Head of caudate nucleus (tissue), 42 donors: ENCODE measurements at regions not wholly inside any gene's neighbourhood (a gene's known extent, or its start where the extent isn't known, plus 50 kb on each side); places are given as distances from the start of the nearest gene placed in this dataset.
A peak's percentile ranks its signal among the peaks of the same experiment; 100 is the strongest.
"Not testable (repeated sequence)": the region's sequence is repeated elsewhere in the genome, so short reads cannot be mapped to it uniquely, and the experiment has no call there.

Experiments used
- DNase-seq, 42 donors: peaks; one replicate each; pipeline versions ENCODE4 v3.0.0 to v3.0.0-alpha.2; 2020 to 2021; ENCODE audit warnings: mixed read lengths in 7 of 42
- intact Hi-C: fragments of 100-400 bp; cut with DNase I; formaldehyde crosslinking; loops from one replicate; pipeline ENCODE4 v1.15.0; 2022

GRCh38 chr5:142259758-142260157 lies 65.1 kb downstream of the SPRY4 start:
- intact Hi-C loops, result no loop called here
- DNase-seq, result no peak

DNA sequence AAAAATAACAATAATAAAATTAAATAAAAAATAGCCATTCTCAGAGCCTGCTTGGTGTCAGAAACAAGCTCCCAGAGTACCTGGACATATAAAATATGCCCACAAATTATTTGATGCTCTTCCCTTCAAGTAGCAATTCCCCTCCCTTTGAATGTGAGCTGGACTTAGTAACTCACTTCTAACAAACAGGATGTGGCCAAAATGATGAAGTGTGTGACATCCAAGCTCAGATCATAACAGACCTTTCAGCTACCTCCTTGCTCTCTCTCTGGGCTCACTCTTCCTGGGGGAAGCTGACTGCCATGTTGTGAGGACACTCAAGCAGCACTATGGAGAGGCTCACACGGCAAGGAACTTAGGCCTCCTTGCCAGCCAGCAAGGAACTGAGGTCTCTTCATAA lies 69.0 kb downstream of the SPRY4 start:
- no peak for DNase-seq
- intact Hi-C loops, result no loop called here

DNA sequence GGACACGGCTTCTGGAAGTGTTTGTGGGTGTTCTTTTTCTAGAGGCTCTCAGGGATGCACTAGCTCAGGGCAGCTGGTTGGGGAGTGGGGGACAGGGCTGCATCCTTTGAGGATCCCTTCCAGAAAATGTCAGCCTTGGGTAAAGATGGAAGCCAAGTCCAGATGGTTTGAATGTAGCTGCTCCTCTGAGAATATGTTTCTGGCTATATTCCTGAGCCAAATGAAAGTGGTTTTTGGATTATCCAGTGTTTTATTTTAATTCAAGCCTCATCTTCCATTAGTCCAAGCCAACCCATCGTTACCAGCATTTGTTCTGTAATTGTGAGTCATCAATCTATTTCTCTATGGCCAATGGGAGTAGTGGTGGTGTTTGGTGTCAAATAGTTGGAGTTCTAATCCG lies 70.4 kb downstream of the SPRY4 start:
- intact Hi-C loops, result no loop called here
- no peak for DNase-seq

- no peak for DNase-seq
- intact Hi-C loops, result no loop called here
These were observed 70.9 kb downstream of the SPRY4 start for GRCh38 chr5:142253938-142254337.

- no peak for DNase-seq
- intact Hi-C loops, result no loop called here
These were observed 74.7 kb downstream of the SPRY4 start for GRCh38 chr5:142250119-142250518.

GRCh38 chr5:142248853-142249462 lies 75.9 kb downstream of the SPRY4 start:
- peak in 1 of 42 donors; percentile 2 for DNase-seq
- intact Hi-C loops, result no loop called here

DNA sequence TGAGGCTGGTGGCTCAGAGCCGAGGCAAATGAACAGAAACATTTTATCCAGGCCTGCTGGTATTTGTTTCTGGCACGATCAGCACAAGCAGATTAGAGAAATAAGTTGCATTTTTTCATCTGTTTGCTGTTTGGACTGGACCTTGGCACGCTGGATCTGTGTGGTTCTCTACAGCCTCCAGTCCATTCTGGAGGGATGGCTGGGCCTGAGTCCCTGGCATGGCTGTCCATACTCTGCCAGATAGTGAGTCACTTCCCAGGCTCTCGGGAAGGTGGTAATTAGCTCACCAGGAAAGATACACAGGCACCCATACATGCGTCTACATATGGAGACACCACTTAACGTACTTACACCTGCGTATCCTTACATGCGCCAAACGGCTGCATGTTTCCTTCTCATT lies 78.6 kb downstream of the SPRY4 start:
- DNase-seq, result peak in 5 of 42 donors; percentile 2 to 45 (median 10)
- intact Hi-C loops, result no loop called here

DNA sequence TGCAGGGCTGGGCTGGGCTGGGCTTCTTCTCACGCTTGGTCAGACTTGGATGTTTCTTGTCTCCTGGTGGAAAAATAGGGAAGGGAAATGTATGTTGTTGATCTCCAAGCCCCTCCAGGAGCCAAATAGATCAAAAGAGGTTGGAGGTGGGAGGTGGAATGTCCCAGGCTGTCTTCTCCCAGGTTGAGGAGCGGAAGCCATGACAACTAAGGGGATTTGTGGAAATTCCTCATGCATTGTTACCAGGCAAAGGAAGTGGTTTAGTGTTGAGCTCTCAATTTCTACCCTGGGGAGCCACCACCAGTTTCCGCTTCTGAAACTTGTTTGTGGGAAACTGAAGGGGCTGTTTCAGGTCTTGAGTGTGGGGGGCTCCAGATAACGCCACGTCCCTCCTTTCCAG lies 79.0 kb downstream of the SPRY4 start:
- DNase-seq, result no peak
- intact Hi-C loops, result no loop called here

- DNase-seq, result no peak
- intact Hi-C loops, result no loop called here
These were observed 80.4 kb downstream of the SPRY4 start for GRCh38 chr5:142244440-142244839.

GRCh38 chr5:142242272-142242671 lies 82.5 kb downstream of the SPRY4 start:
- intact Hi-C loops, result no loop called here
- DNase-seq, result no peak

GRCh38 chr5:142239394-142240159 lies 85.2 kb downstream of the SPRY4 start:
- DNase-seq, result no peak
- intact Hi-C loops, result no loop called here

- DNase-seq, result no peak
- intact Hi-C loops, result no loop called here
These were observed 87.1 kb downstream of the SPRY4 start for GRCh38 chr5:142237707-142238106.

DNA sequence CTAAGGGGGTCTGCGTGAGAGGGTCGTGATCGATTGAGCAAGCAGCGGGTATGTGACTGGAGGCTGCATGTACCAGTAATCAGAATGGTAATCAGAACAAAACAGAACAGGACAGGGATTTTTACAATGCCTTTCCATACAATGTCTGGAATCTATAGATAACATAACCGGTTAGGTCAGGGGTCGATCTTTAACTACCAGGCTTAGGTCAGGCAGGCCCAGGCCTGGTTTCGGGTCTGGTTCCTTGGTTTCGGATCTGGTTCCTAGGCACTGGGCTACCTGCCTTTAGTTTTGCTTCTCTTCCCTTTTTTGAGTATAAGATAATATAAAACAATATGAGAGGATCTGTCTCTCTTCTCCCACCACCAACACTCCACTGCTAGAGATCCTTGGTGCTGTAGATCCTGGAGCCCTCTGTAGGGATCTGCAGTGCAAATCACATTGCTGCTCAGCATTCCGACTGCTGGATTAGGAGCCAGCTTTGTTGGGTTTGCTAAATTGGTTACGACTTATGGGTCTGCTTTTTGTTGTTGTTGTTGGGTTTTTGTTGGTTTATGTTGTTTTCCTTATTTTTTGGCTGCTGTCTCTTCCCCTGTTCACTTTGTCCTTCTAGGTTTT lies 88.0 kb downstream of the SPRY4 start:
- intact Hi-C loops, DNase-seq: not testable (repeated sequence)

GRCh38 chr5:142235870-142236672 lies 88.8 kb downstream of the SPRY4 start:
- no peak for DNase-seq
- intact Hi-C loops, result no loop called here

DNA sequence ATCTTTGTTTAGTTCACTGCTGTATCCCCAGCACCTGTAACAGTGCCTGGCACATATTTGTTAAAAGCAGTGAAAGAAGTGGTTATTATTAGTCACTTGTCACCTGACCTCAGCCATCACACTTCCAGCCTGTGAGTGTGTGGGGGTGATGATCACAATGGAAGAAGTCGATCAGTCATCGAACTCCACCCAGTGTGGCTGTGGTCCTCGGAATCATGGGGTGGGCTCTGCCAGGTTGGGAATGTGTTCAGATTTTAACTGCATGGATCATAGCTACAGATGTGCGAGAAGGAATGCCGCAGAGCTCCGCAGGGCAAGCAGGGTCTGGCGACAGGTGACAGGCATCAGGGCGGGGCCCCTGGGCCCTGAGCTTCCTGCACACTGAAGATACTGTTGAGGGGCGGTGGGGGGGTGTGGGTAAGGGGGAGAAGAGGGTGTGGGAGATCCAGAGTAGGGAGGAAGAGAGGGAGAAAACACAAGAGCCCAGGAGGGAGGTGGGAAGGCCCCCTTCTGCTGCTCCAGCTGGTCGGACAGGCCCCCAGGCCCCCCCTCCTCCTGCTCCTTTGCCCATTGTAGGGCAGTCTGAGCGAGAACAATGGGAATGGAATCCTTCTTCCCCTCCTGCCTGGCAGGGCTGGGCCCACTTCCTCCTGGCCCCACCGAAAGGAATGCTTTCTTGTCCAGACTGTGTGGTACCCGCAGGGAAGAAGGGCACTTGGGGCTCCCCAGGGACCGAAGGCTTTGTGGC lies 89.6 kb downstream of the SPRY4 start:
- peak in 3 of 42 donors; percentile 11 to 22 (median 20) for DNase-seq
- intact Hi-C loops, result no loop called here

- intact Hi-C loops, result no loop called here
- DNase-seq, result no peak
These were observed 91.5 kb downstream of the SPRY4 start for GRCh38 chr5:142233083-142234032.

DNA sequence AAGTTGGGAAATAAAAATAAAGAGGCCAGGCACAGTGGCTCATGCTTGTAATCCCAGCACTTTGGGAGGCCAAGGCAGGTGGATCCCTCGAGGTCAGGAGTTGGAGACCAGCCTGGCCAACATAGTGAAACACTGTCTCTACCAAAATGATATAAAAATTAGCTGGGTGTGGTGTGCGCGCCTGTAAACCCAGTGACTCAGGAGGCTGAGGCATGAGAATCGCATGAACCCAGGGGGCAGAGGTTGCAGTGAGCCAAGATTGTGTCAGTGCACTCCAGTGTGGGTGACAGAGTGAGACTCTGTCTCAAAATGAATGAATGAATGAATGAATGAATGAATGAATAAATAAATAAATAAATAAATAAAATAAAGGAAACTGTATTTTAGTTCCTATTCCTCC lies 93.9 kb downstream of the SPRY4 start:
- intact Hi-C loops, DNase-seq: not testable (repeated sequence)

- no peak for DNase-seq
- intact Hi-C loops, result no loop called here
These were observed 99.7 kb downstream of the SPRY4 start for GRCh38 chr5:142225141-142225540.
